ENCODE measurements at regions not wholly inside any gene's neighbourhood (a gene's known extent, or its start where the extent isn't known, plus 50 kb on each side); places are given as distances from the start of the nearest gene placed in this dataset.
"Not testable (repeated sequence)": the region's sequence is repeated elsewhere in the genome, so short reads cannot be mapped to it uniquely, and the experiment has no call there.

DNA sequence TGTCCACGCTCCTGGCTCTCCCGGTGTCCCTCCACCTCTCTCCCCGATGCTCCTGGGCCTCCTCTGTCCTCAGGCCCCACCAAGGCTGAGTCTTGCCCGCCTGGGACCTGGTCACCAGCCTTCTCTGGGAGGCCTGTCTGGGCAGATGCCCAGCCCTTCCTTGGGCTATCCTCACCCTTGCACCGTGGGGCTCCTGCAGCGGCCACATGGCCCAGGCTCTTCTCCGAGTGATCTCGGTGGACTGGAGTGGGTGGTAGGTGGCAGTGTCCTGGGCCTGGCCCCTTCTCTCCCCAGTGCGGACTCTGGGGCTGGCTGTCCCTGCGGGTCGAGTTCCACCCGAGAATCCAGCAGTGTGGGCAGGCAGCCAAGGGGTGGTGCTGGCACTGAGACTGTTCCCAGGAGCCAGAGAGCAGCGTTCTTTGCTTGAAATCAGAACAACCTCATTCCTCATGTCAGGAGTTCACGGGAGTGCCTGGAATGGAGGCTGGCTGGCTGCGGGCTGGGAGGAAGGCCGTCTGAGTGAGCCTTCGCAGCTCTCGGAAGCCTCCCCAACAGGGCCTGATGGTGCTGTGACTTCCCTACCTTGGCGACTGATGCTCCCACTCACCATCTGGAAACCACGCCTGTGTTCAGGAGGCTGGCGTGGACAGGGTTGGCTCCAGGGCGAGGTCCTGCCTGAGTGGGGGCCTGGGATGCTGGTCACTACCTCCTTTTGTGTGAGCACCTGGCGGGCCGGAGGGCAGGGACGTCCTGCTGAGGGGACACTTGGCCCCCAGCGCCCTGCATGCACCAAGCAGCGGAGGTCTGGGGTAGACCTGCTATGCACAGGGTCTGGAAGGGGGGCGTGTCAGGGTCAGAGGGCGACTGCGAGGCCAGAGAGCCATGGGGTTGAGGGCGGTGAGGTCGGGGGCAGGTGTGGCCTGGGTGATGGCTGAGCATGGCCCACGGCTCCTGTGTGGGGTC lies 113.9 kb downstream of the TMEM121 start:
- not testable (repeated sequence) for DNase-seq

DNA sequence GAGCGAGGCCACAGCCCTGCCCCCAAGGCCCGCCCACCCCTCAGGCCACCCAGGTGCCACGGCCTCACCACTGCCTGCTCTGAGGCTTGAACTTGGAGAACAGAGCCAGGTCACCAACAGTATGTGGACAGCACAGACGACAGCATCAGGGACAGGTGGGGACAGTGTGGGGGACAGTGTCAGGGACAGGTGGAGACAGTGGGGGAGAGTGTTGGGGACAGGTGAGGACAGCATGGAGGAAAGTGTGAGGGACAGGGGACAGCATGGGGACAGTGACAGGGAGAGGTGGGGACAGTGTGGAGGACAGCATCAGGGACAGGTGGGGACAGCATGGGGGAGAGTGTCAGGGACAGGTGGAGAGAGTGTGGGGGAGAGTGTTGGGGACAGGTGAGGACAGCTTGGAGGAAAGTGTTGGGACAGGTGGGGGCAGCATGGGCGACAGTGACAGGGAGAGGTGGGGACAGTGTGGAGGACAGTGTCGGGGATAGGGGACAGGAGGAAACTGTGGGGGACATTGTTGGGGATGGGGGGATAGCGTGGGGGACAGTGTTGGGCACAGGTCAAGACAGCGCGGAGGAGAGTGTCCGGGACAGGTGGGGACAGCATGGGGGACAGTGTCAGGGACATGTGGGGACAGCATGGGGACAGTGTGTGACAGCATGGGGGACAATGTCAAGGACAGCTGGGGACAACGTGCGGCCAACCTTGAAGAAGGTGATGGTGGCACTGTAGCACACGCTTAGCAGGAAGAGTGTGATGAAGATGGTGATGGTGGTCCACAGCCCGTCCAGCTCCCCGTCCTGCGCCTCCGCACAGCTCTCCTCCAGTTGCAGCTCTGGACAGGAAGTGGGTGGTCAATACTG lies 114.9 kb downstream of the TMEM121 start:
- DNase-seq, result no peak

DNA sequence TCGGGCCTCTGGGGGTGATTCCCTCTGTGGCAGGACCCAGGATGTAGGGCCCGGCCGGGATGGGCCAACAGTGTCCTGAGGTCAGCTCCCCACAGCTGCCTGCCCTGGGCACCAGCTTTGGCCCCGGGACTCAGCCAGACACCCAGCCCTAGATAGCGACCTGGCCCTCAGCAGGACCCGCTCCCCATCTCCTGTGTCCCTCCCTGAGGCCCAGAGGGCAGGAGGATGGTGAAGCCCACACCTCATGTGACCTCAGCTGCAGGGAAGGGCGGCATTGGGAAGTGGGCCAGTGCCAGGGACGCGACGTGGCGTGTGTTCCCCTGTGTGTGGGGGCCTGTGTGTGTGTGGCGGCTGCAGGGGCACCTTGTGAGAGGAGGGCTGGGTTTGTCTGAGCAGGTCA lies 115.6 kb downstream of the TMEM121 start:
- DNase-seq, result not testable (repeated sequence)

DNA sequence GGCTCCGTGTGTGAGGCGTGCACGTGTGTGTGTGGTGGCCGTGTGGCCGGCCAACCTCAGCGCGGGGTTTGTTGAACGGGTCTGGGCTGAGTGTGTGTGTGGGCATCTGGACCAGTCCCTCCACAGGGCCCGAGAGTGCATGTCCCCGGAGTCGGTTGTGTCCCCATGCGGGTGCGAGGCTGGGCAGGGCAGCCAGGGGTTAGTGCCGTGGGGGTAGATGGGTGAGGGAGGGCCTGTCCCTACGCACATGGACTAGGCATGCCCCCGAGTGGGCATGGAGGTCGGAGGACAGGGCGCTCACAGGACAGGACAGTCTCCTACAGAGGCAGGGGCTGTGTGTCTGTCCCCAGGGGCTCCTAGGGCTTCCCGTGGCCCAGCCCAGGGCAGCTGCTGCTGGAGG lies 116.1 kb downstream of the TMEM121 start:
- DNase-seq, result not testable (repeated sequence)

DNA sequence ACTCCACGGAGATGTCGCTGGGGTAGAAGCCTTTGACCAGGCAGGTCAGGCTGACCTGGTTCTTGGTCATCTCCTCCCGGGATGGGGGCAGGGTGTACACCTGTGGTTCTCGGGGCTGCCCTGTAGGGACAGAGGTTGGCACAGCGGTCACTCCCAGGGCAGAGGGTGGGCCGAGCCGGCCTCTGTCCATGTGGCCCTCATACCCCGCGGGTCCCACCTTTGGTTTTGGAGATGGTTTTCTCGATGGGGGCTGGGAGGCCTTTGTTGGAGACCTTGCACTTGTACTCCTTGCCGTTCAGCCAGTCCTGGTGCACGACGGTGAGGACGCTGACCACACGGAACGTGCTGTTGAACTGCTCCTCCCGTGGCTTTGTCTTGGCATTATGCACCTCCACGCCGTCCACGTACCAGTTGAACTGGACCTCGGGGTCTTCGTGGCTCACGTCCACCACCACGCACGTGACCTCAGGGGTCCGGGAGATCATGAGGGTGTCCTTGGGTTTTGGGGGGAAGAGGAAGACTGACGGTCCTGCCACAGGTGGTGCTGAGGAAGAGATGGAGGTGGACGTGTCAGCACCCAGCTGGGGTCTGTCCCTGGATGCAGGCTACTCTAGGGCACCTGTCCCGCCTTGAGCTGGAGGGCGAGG lies 117.1 kb downstream of the TMEM121 start:
- DNase-seq, result not testable (repeated sequence)

DNA sequence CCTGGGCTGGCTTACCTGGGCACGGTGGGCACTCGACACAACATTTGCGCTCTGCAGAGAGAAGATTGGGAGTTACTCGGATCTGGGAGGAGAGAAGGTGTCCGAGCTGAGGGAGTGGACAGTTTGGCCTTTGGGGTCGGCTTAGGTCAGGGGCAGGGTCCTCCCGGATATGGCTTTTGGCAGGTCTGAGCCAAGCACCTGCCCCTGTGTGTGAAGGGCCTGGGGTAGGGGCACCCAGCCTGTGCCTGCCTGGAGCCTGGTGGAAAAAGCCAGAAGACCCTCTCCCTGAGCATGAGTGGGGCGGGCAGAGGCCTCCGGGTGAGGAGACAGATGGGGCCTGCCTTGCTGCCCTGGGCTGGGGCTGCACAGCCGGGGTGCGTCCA lies 117.7 kb downstream of the TMEM121 start:
- DNase-seq, result not testable (repeated sequence)

DNA sequence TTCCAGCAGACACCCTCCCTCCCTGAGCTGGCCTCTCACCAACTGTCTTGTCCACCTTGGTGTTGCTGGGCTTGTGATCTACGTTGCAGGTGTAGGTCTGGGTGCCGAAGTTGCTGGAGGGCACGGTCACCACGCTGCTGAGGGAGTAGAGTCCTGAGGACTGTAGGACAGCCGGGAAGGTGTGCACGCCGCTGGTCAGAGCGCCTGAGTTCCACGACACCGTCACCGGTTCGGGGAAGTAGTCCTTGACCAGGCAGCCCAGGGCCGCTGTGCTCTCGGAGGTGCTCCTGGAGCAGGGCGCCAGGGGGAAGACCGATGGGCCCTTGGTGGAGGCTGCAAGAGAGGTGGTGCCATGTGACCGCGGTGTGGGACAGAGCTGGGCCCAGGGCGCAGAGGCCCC lies 118.1 kb downstream of the TMEM121 start:
- DNase-seq, result not testable (repeated sequence)

DNA sequence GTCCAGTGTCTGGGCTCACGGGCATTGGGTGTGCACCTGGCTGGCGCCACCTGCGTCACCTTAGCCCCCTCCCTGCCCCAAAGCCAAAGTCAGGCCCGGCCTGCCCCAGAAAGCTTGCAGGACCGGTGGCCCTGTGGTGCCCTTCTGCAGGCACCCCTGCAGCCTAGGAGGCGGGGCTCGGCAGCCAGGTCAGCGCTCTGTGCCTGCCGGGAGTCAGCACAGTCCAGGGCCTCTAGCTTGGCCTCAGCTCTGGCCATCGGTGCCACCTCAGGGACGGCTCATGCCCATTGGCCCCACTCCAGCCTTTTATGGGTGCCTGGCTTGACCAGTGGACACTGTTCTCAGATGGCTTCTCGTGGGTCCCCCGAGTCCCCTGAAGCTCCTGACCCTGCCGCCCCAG lies 118.5 kb downstream of the TMEM121 start:
- DNase-seq, result not testable (repeated sequence)

DNA sequence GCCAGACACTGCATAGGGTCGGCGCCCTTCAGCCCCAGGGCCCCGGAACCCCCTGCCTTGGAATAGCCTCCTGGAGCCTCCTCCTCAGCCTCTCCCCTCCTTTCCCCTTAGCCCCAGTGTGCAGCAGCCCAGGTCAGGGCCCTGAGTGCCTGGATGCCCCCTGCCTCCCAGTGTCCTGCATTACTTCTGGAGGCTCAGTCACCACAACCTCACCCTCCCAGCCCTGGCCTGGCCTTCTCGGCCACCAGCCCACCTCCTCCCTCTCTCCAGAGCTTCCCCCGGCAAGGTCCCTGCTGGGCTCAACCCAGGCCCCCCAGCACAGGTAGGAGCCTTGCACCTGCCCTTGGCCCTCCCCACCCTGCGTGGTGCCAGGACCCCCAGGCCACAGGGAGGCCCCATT lies 119.0 kb downstream of the TMEM121 start:
- not testable (repeated sequence) for DNase-seq

DNA sequence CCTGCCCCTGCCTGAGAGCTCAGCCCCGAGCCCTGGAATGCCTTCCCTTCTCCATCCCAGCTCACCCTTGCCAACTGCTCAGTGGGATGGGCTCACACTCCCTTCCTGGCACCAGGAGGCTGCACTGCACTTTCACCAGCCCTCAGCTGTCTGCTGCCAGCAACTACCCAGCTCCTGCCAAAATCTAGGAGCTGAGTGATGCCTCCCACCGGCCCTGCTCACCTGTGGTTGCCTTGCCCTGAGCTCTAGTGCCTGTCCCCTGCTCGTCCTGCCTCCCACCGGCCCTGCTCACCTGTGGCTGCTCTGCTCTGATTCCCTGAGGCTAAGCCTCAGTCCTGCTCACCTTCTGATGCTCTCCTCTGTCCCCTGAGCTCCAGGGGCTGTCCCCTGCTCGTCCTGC lies 119.8 kb downstream of the TMEM121 start:
- no peak for DNase-seq

DNA sequence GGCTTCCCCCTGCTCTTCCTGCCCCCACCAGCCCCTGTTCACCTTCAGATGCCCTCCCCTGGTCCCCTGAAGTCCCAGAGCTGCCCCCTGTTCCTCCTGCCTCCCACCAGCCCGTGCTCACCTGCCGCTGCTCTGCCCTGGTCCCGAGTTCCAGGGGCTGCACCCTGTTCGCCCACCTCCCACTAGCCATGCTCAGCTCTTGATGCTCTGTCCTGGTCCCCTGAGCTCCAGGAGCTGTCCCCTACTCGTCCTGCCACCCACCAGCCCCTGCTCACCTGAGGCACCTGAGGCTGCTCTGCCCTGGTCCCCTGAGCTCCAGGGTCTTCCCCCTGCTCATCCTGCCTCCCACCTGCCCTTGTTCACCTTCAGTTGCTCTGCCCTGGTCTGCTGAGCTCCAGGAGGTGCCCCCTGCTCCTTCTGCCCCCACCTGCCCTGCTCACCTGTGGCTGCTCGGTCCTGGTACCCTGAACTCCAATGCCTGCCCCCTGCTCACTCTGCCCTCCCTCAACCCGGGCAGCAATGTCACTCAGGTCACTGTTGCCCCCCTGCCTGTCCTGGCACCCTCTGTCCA lies 120.4 kb downstream of the TMEM121 start:
- not testable (repeated sequence) for DNase-seq

DNA sequence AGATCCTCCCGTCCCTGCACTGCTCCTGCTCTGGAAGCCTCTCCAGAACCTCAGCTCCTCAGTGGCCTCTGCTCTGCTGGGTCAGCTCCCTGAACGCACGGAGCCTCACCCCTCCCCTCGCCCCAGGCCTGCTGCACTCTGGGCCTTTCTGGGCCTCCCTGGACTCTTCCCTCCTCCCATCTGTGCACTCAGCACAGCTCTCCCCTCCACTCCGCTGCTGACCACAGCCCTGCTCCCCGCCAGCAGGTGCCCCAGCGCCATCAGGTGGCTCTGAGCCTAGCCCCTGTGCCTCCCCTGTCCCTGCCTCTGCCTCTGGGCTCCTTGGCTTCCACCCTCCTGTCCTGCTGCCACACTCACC lies 121.0 kb downstream of the TMEM121 start:
- not testable (repeated sequence) for DNase-seq

DNA sequence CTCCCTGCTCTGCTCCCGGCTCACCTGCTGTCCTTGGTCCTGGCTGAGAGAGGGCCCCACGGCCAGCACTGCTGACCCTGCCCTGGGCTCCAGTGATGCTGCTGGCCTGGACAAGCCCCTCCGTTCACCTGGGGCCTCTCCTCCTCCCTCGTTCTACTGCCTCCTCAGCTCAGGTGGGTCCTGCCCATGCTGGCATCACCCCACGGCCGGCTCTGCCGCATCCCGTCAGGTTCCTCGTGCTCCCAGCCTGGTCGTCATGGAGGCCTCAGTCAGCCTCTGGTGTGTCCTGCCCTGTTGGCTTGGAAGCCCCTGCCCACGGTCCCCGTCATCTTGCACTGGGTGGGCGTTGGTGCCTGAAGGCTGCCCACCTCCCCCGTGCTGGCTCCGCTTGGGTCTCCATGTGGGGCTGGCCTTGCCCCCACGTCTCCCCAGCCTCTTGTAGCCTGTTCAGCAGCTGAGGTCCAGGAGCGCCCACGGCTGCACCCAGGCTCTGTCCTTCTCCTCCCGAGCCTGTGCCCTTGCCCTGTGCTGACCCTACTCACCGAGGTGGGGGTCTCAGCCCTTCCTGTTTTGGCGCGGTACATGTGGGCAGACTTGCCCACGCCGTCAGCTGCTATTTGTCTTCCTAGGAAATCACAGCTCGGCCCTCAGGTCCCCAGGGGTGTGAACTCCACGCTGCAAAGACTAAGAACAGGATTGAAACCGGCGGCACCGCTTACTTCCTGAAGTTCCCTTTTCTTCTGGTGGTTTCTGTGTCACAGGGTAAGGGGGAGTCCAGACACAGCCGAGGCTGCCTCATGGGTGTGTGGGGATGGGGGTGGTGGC lies 121.6 kb downstream of the TMEM121 start:
- DNase-seq, result no peak

DNA sequence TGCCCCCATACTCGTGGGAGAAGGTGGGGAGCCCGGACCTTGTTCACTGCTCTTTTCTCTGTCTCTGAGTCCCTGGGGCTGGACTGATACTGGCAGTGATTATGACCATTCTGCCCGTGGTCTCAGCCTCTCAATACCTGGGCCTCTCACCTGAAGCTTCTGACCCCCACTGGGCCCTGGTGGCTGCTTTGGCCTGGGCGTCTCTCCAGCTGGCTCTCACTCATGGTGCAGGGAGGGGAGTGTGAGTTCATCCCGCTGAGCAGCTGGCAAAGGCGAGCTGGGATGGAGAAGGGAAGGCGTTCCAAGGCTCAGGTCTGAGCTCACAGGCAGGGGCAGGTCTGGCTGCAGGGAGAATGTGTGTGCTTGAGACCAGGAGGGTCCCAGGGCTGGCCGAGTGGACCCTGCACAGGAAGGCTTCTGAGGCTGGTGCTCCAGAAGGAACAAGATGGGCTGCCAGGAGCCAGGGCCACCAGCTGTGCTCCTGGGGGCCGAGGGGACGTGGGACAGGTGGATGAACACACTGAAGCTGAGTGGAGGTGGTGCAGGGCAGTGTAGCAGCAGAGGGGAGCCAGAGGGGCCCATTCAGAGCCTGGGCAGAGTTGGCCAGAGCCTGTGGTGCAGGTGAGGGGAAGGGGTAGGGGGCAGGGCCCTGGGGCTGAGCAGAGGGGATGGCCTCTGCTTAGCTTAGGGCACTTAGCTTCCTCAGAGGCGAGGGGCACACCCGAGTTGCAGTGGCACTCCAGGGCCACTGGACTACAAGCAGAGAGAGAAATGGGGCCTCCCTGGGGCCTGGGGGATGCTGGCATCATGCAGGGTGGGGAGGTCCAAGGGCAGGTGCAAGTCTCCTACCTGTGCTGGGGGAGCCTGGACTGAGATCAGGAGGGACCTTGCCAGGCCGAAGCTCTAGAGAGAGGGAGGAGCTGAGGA lies 122.5 kb downstream of the TMEM121 start:
- not testable (repeated sequence) for DNase-seq

DNA sequence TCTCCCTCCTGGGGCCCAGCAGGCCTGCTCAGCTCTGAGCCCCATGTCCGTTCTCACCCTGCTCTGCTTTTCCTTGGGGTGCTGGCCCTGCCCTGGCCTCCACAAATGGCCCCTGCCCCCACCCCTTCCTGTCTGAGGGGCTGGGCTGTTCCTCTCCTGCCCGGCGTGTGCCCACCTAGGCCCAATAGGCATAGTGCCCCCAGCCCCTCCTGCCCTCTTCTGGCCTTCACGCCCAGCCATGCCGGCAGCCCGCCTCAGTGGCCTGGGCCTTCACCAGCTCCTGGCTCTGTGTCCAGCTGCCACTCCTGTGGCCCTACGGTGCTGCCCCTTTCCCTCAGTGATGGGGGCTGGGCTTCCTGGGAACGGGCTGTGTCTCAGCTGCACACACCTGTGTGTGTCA lies 125.9 kb downstream of the TMEM121 start:
- DNase-seq, result not testable (repeated sequence)

DNA sequence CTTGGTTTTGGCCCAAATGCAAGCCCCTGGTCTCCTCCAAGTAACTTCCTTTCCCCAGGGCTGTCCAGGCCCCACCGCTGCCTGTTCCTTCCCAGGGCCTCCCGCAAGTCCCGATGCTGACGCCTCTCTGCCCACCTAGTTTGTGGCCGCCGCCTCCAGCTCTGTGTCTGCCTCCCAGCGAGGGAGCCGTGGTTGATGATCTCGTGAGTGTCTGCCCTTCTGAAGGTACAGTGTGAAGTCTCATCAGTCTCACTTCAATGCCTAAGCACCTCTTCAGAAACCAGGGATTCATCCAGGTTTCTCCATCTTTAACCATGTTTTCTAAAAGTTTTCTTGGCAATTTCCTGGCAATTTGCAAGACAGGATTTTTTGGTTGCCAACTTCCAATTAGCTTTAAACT lies 127.5 kb downstream of the TMEM121 start:
- not testable (repeated sequence) for DNase-seq

DNA sequence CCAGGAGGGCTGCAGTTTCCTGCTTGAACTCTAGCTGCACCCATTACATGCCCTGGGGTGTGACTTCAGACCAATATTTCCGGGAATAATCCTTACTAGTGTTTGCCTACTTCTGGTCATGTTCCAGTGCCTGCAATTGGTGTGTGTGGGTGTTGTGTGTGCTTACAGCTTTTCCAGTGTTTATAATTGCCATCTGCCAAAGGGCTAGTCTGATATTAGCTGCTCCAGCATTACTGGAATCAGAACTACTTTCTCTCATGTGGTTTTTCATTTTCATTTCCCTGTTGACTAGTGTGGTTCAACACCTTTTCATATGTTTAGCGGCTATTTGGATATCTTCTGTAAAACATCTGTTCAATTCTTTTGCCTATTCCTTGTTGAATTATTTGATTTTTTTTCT lies 132.9 kb downstream of the TMEM121 start:
- DNase-seq, result not testable (repeated sequence)

DNA sequence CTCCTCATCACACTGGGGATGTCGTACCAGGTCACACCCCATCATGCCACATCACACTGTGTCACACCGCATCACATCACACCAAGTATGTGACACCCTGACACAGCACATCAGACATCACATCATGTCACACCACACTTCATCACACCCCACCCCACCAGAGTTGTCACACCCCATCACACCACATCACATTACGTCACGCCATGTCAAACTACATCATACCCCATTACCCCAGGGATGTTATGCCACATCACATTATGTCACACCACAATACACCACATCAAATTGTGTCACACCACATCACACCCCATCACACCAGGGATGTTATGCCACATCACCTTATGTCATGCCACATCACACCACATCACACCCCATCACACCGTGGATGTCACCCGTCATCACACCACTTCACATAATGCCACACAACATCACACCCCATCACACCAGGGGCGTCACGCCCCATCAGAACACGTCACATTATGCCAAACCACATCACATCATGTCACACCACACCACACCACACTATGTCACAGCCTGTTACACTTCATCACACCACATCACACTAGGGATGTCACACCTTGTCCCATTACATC lies 133.6 kb downstream of the TMEM121 start:
- DNase-seq, result no peak

DNA sequence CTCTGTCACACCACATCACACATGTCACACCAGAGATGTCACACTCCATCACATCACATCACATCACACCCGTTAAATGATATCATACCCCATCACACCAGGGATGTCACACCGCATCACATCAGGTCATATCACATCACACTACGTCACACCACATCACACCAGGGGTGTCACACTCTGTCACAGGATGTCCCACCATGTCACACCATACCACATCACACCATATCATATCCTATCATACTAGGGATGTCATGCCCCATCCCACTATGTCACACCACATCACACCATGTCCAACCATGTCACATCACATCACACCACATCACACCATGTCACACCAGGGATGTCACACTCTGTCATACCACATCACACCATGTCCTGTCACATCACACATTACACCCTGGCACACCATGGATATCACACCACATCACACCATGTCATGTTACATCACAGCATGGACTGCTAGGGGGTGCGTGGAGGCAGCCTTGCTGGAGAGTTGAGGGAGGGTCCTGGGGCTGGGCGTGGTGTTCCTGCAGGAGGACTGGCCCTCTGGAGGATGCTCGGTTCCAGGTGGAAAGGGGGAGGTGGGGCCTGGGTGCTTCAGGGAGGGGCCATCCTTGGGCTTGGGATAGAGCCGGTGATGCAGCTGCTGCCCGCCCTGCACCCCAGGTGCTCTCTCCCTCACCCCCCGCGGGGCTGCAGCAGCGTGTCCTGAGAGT lies 134.6 kb downstream of the TMEM121 start:
- no peak for DNase-seq

DNA sequence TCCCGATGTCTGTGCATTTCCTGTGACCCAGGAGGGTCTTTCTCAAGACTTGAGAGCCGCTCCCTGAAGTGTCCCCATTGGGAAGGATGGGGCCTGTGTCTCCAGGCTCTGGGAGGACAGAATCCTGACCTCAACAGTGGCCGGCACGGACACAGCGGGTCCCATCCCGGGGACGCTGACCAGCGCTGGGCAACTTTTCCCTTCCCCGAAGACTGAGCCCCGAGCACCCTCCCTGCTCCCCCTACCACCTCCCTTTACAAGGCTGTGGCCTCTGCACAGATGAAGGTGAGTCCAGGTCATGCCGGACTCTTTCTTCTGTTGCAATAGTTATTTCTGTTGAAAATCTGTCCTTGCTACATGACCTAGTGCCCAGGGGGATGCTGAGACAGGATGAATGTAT lies 135.7 kb downstream of the TMEM121 start:
- DNase-seq, result not testable (repeated sequence)

All from left hindlimb (tissue), 1 donor.